ENCODE measurements at regions not wholly inside any gene's neighbourhood (a gene's known extent, or its start where the extent isn't known, plus 50 kb on each side); places are given as distances from the start of the nearest gene placed in this dataset.

- H4K20me1 ChIP-seq (ENCODE audit: insufficient read depth, low read length) = no peaks in the 10 kb centered on the region
- H3K4me2 ChIP-seq (ENCODE audit: low read length) = no peak overlapping the region
- CTCF ChIA-PET (ENCODE audit: unreplicated experiment) = no interaction called here
- TF ChIP-seq EZH2phosphoT487 (IDR thresholded peaks at IDR 0.05; ENCODE audit: borderline replicate concordance, low read depth, low read length) = no peak
- no peak for TF ChIP-seq CTCF (conservative IDR thresholded peaks at IDR 0.05; ENCODE audit: low read length)
- H3K36me3 ChIP-seq (ENCODE audit: insufficient read depth, low read length) = no peaks in the 10 kb centered on the region
- H3K4me1 ChIP-seq (ENCODE audit: insufficient read depth, low read length, poor library complexity, severe bottlenecking) = no peaks in the 10 kb centered on the region
- no peak for DNase-seq (ENCODE audit: low spot score)
- H3K4me3 ChIP-seq (ENCODE audit: low read depth, low read length, poor library complexity, severe bottlenecking) = no peak overlapping the region
- no peaks in the 10 kb centered on the region for H3K9me2 ChIP-seq (ENCODE audit: insufficient read depth, low read length)
- H3K27ac ChIP-seq (ENCODE audit: low read depth, low read length, poor library complexity, severe bottlenecking) = no peak overlapping the region
- POLR2A ChIA-PET = interaction anchor here (0.7 to 1.0 kb wide), 2 partner anchors 206 to 287 kb away, joined by 3 read pairs; no protein-coding TSS in a partner anchor
- BruUV-seq (replicated peaks) = no TSS peak
- H3K79me2 ChIP-seq (ENCODE audit: insufficient read depth, low read depth, low read length) = no peaks in the 10 kb centered on the region
- intact Hi-C loops (cut with micrococcal nuclease; ENCODE audit: unreplicated experiment) = no loop called here
- H3K9me3 ChIP-seq (ENCODE audit: low read length) = no peaks in the 10 kb centered on the region
- H2AFZ ChIP-seq (ENCODE audit: low read length) = no peak overlapping the region
Observed at GRCh38 chr13:81773263-81773662, 1432.3 kb upstream of the SPRY2 start.

- CTCF ChIA-PET (ENCODE audit: unreplicated experiment) = no interaction called here
- no peak overlapping the region for H2AFZ ChIP-seq (ENCODE audit: low read length)
Observed at GRCh38 chr13:81771951-81772350, 1431.0 kb upstream of the SPRY2 start.

More at GRCh38 chr13:81771951-81772350, 1431.0 kb upstream of the SPRY2 start:
- H3K4me3 ChIP-seq (ENCODE audit: low read depth, low read length, poor library complexity, severe bottlenecking) = no peak overlapping the region
- H3K27ac ChIP-seq (ENCODE audit: low read depth, low read length, poor library complexity, severe bottlenecking) = no peak overlapping the region
- no peak for DNase-seq (ENCODE audit: low spot score)
- H4K20me1 ChIP-seq (ENCODE audit: insufficient read depth, low read length) = no peaks in the 10 kb centered on the region
- H3K4me2 ChIP-seq (ENCODE audit: low read length) = no peak overlapping the region
- no TSS peak for BruUV-seq (replicated peaks)
- H3K4me1 ChIP-seq (ENCODE audit: insufficient read depth, low read length, poor library complexity, severe bottlenecking) = no peaks in the 10 kb centered on the region
- POLR2A ChIA-PET = interaction anchor here (0.7 kb wide), 1 partner anchor 1108 kb away, joined by 3 read pairs; no protein-coding TSS in a partner anchor
- no peak for TF ChIP-seq CTCF (conservative IDR thresholded peaks at IDR 0.05; ENCODE audit: low read length)
- TF ChIP-seq EZH2phosphoT487 (IDR thresholded peaks at IDR 0.05; ENCODE audit: borderline replicate concordance, low read depth, low read length) = no peak
- intact Hi-C loops (cut with micrococcal nuclease; ENCODE audit: unreplicated experiment) = no loop called here
- no peaks in the 10 kb centered on the region for H3K36me3 ChIP-seq (ENCODE audit: insufficient read depth, low read length)
- H3K9me3 ChIP-seq (ENCODE audit: low read length) = no peaks in the 10 kb centered on the region
- no peaks in the 10 kb centered on the region for H3K9me2 ChIP-seq (ENCODE audit: insufficient read depth, low read length)
- H3K79me2 ChIP-seq (ENCODE audit: insufficient read depth, low read depth, low read length) = no peaks in the 10 kb centered on the region
